ENCODE measurements at regions not wholly inside any gene's neighbourhood (a gene's known extent, or its start where the extent isn't known, plus 50 kb on each side); places are given as distances from the start of the nearest gene placed in this dataset.

DNA sequence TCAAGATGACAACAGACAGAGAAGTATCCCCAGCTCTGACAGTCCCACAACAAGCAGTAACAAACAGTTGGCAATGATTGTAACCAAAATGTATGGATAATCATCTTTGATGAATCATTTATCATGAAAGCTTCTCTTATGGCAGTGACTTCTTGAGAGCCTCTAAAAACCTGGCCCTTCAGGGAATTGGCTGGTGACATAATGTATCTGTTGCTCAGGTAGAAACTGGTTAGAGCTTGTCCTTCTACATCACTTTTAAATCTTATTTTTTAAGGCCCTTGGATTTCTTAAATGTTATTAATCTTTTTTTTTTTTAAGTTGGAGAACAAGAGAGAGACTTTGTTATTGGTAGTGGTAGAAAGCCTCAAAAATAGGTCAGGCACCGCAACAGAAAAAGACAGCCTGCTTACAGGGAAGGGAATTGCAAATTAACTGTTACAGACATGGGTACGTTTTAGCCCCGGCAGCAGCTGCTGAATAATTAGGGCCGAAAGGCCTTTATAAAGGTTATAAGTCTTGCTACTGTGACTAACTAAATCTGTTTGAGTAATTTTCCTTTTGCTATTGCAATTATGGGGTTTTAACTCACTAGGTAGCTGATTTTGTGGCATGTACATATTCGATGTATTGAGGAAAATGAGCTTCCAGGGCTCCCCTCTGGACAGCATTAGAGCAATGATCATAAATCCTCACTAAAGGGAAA, 207.7 kb upstream of the LRRC4C start:
- BruUV-seq (replicated peaks): no TSS peak
- Histone ChIP-seq H3K9me3 (ENCODE audit: low read length) (peaks cover 75% of the 10 kb centered on the region), H3K36me3 (replicated peaks in 1 of 2; ENCODE audit: control insufficient read depth in 1 of 2, insufficient read depth in 2 of 2, low read length in 2 of 2) (no peaks in the 10 kb centered on the region), H3K4me2 (ENCODE audit: low read depth, low read length) (no peak overlapping the region), H3K9ac (ENCODE audit: insufficient read depth, low read depth, low read length) (no peak overlapping the region), H3K27ac (ENCODE audit: extremely low read length, insufficient read depth, low read length) (no peak overlapping the region), H3K4me3 (replicated peaks in 1 of 3; ENCODE audit: insufficient read depth in 1 of 3, low read depth in 2 of 3, low read length in 3 of 3) (no peak overlapping the region), H2AFZ (ENCODE audit: low read length) (no peak overlapping the region), H3K79me2 (ENCODE audit: insufficient read depth, low read length) (no peaks in the 10 kb centered on the region), H3K27me3 (ENCODE audit: control insufficient read depth in 1 of 2, insufficient read depth in 2 of 2, low read length in 2 of 2) (no peaks in the 10 kb centered on the region), H4K20me1 (ENCODE audit: insufficient read depth, low read length) (no peaks in the 10 kb centered on the region), H3K4me1 (ENCODE audit: insufficient read depth, low read length) (no peaks in the 10 kb centered on the region)
- DNase-seq (ENCODE audit: low spot score): no peak
- CTCF ChIA-PET (ENCODE audit: low intra/inter-chr PET ratio, low total read pairs): no interaction called here
- no peak for FAIRE-seq
- 6% methylated on average over 5 of the region's 5 CpGs for WGBS (ENCODE audit: low lambda C conversion rate)
- in situ Hi-C loops (cut with HindIII; ENCODE audit: extremely low pct_ligation_motif_present, low pct_unique_long_range_greater_than_20kb) (no loop called here), intact Hi-C loops (cut with micrococcal nuclease; ENCODE audit: unreplicated experiment) (no loop called here)
- no peak for ATAC-seq
- POLR2A ChIA-PET: no interaction called here
- TF ChIP-seq, protein P1, sequence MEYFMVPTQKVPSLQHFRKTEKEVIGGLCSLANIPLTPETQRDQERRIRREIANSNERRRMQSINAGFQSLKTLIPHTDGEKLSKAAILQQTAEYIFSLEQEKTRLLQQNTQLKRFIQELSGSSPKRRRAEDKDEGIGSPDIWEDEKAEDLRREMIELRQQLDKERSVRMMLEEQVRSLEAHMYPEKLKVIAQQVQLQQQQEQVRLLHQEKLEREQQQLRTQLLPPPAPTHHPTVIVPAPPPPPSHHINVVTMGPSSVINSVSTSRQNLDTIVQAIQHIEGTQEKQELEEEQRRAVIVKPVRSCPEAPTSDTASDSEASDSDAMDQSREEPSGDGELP (IDR thresholded peaks at IDR 0.05; ENCODE audit: borderline replicate concordance, low read depth): no peak
- TF ChIP-seq KLF11 (CRISPR knock-in tag; IDR thresholded peaks at IDR 0.05) (no peak), ZBTB21 (CRISPR knock-in tag; IDR thresholded peaks at IDR 0.05) (no peak), PCBP1 (IDR thresholded peaks at IDR 0.05; ENCODE audit: borderline replicate concordance, low read depth, low read length) (no peak), RFXANK (CRISPR knock-in tag; IDR thresholded peaks at IDR 0.05) (no peak), SALL1 (CRISPR knock-in tag; IDR thresholded peaks at IDR 0.05) (no peak), HNRNPH1 (optimal IDR thresholded peaks at IDR 0.05; ENCODE audit: low read depth, low read length) (no peak), ZNF33B (CRISPR knock-in tag; IDR thresholded peaks at IDR 0.05) (no peak), MAFF (IDR thresholded peaks at IDR 0.05; ENCODE audit: low read depth, low read length) (no peak), SPEN (CRISPR knock-in tag; IDR thresholded peaks at IDR 0.05; ENCODE audit: low read depth) (no peak), FOXJ3 (CRISPR knock-in tag; IDR thresholded peaks at IDR 0.05; ENCODE audit: borderline replicate concordance) (no peak), ZKSCAN5 (CRISPR knock-in tag; IDR thresholded peaks at IDR 0.05) (no peak), GTF2F1 (IDR thresholded peaks at IDR 0.05; ENCODE audit: low read length) (no peak), HNRNPL (IDR thresholded peaks at IDR 0.05; ENCODE audit: low read depth, low read length) (no peak), HMG20B (CRISPR knock-in tag; conservative IDR thresholded peaks at IDR 0.05) (no peak), CCDC6 (CRISPR knock-in tag; IDR thresholded peaks at IDR 0.05) (no peak)
- TF ChIP-seq, protein P2, sequence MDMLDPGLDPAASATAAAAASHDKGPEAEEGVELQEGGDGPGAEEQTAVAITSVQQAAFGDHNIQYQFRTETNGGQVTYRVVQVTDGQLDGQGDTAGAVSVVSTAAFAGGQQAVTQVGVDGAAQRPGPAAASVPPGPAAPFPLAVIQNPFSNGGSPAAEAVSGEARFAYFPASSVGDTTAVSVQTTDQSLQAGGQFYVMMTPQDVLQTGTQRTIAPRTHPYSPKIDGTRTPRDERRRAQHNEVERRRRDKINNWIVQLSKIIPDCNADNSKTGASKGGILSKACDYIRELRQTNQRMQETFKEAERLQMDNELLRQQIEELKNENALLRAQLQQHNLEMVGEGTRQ (IDR thresholded peaks at IDR 0.05; ENCODE audit: low read depth, low read length): no peak
- TF ChIP-seq, protein P2 (CRISPR knock-in tag; IDR thresholded peaks at IDR 0.05; ENCODE audit: borderline replicate concordance): no peak
